Left renal pelvis (tissue), 4 donors: ENCODE measurements at regions not wholly inside any gene's neighbourhood (a gene's known extent, or its start where the extent isn't known, plus 50 kb on each side); places are given as distances from the start of the nearest gene placed in this dataset.

Source experiments
- DNase-seq, 4 donors: peaks; one replicate each; pipeline ENCODE4 v3.0.0-alpha.2; 2013; ENCODE audit warnings: low read depth in 4 of 4, low spot score in 3 of 4

GRCh38 chr7:116340943-116341907 is 130.9 kb downstream of the TES start:
- DNase-seq: no peak

- DNase-seq: no peak
These were observed 131.8 kb downstream of the TES start for GRCh38 chr7:116342125-116342524.

GRCh38 chr7:116347151-116347832 is 137.0 kb downstream of the TES start:
- no peak for DNase-seq

- DNase-seq: no peak
These were observed 138.0 kb downstream of the TES start for GRCh38 chr7:116348346-116348745.

- DNase-seq: no peak
These were observed 141.6 kb downstream of the TES start for GRCh38 chr7:116351966-116352365.

- no peak for DNase-seq
These were observed 143.3 kb downstream of the TES start for GRCh38 chr7:116353647-116354046.

- DNase-seq: no peak
These were observed 143.8 kb downstream of the TES start for GRCh38 chr7:116354171-116354545.

- DNase-seq: peak; percentile 47 to 67 (median 59)
These were observed 144.4 kb downstream of the TES start for GRCh38 chr7:116354546-116355423.

GRCh38 chr7:116355424-116355765 is 144.1 kb upstream of the CAV2 start:
- DNase-seq: no peak

- DNase-seq: no peak
These were observed 143.1 kb upstream of the CAV2 start for GRCh38 chr7:116356333-116356965.

GRCh38 chr7:116356979-116357378 is 142.6 kb upstream of the CAV2 start:
- DNase-seq: peak in 2 of 4 donors; percentile 59 to 74

GRCh38 chr7:116357781-116358670 is 141.5 kb upstream of the CAV2 start:
- no peak for DNase-seq

GRCh38 chr7:116361767-116362166 is 137.8 kb upstream of the CAV2 start:
- DNase-seq: no peak

GRCh38 chr7:116363637-116364432 is 135.7 kb upstream of the CAV2 start:
- no peak for DNase-seq

- DNase-seq: no peak
These were observed 135.1 kb upstream of the CAV2 start for GRCh38 chr7:116364469-116364868.

GRCh38 chr7:116365797-116366196 is 133.7 kb upstream of the CAV2 start:
- DNase-seq: no peak

GRCh38 chr7:116367171-116367813 is 132.2 kb upstream of the CAV2 start:
- no peak for DNase-seq

GRCh38 chr7:116368965-116369364 is 130.6 kb upstream of the CAV2 start:
- no peak for DNase-seq
